ENCODE measurements at regions not wholly inside any gene's neighbourhood (a gene's known extent, or its start where the extent isn't known, plus 50 kb on each side); places are given as distances from the start of the nearest gene placed in this dataset.

- TF ChIP-seq CTCF (IDR thresholded peaks at IDR 0.05) (no peak), EP300 (IDR thresholded peaks at IDR 0.05) (no peak), POLR2A (IDR thresholded peaks at IDR 0.05) (no peak), POLR2AphosphoS5 (IDR thresholded peaks at IDR 0.05) (no peak)
Measured at GRCh38 chr2:60303680-60304079, 249.8 kb downstream of the BCL11A start.
